BE2C (cell line): ENCODE measurements at regions not wholly inside any gene's neighbourhood (a gene's known extent, or its start where the extent isn't known, plus 50 kb on each side); places are given as distances from the start of the nearest gene placed in this dataset.
"Not testable (repeated sequence)": the region's sequence is repeated elsewhere in the genome, so short reads cannot be mapped to it uniquely, and the experiment has no call there.

Source experiments
- DNase-seq: peaks from one replicate; pipeline ENCODE4 v3.0.0-alpha.2; 2020
- H3K27me3 ChIP-seq: fragments of 250-450 bp; sonication (Bioruptor Pico); 2 replicates; pipeline ENCODE4 v1.5.1; 2020; ENCODE audit warnings: mild to moderate bottlenecking
- H3K36me3 ChIP-seq: fragments of 250-450 bp; sonication (Bioruptor Pico); 2 replicates; pipeline ENCODE4 v1.5.1; 2020; ENCODE audit warnings: mild to moderate bottlenecking
- H3K4me1 ChIP-seq: fragments of 250-450 bp; sonication (Bioruptor Pico); 2 replicates; pipeline ENCODE4 v1.5.1; 2020
- H3K4me3 ChIP-seq: 2 replicates; pipeline ENCODE4 v1.5.1; 2011; ENCODE audit warnings: low read depth, low read length
- H3K9me3 ChIP-seq: fragments of 250-450 bp; sonication (Bioruptor Pico); 2 replicates; pipeline ENCODE4 v1.5.1; 2020
- CTCF ChIP-seq: IDR thresholded peaks from 2 replicates; pipeline ENCODE4 v1.5.1; 2012; ENCODE audit warnings: mild to moderate bottlenecking, low read depth, low read length

GRCh38 chr19:33866696-33867095 is 70.0 kb downstream of the KCTD15 start:
- no peaks in the 10 kb centered on the region for H3K27me3 ChIP-seq
- no peaks in the 10 kb centered on the region for H3K4me1 ChIP-seq
- H3K9me3 ChIP-seq = no peaks in the 10 kb centered on the region
- DNase-seq = no peak
- no peak overlapping the region for H3K4me3 ChIP-seq
- no peak for TF ChIP-seq CTCF
- H3K36me3 ChIP-seq = no peaks in the 10 kb centered on the region

GRCh38 chr19:33868076-33868735 is 71.5 kb downstream of the KCTD15 start:
- Histone ChIP-seq H3K4me3 (peak overlapping the region; percentile 14; the same call in 1 of the 2 replicates), H3K36me3 (no peaks in the 10 kb centered on the region), H3K27me3 (no peaks in the 10 kb centered on the region), H3K9me3 (no peaks in the 10 kb centered on the region), H3K4me1 (no peaks in the 10 kb centered on the region)
- no peak for TF ChIP-seq CTCF
- DNase-seq = no peak

- DNase-seq = peak; percentile 48
- Histone ChIP-seq H3K27me3 (no peaks in the 10 kb centered on the region), H3K9me3 (no peaks in the 10 kb centered on the region), H3K36me3 (no peaks in the 10 kb centered on the region), H3K4me1 (no peaks in the 10 kb centered on the region), H3K4me3 (peak overlapping the region; percentile 14; the same call in 1 of the 2 replicates)
- TF ChIP-seq CTCF = no peak
Measured at GRCh38 chr19:33868788-33869412, 72.2 kb downstream of the KCTD15 start.

- H3K4me1 ChIP-seq = not testable (repeated sequence)
Measured at GRCh38 chr19:33870298-33870932, 73.7 kb downstream of the KCTD15 start.

GRCh38 chr19:33871605-33872004 is 74.9 kb downstream of the KCTD15 start:
- TF ChIP-seq CTCF = no peak
- no peaks in the 10 kb centered on the region for H3K27me3 ChIP-seq
- H3K9me3 ChIP-seq = no peaks in the 10 kb centered on the region
- H3K4me1 ChIP-seq = no peaks in the 10 kb centered on the region
- no peaks in the 10 kb centered on the region for H3K36me3 ChIP-seq
- DNase-seq = no peak
- H3K4me3 ChIP-seq = no peak overlapping the region

More at GRCh38 chr19:33870298-33870932, 73.7 kb downstream of the KCTD15 start:
- H3K27me3 ChIP-seq, H3K9me3 ChIP-seq, H3K4me3 ChIP-seq, DNase-seq, H3K36me3 ChIP-seq: not testable (repeated sequence)

- no peak for DNase-seq
- no peaks in the 10 kb centered on the region for H3K4me1 ChIP-seq
- H3K27me3 ChIP-seq = no peaks in the 10 kb centered on the region
- H3K4me3 ChIP-seq = no peak overlapping the region
- TF ChIP-seq CTCF = no peak
- no peaks in the 10 kb centered on the region for H3K36me3 ChIP-seq
- no peaks in the 10 kb centered on the region for H3K9me3 ChIP-seq
Measured at GRCh38 chr19:33872445-33873320, 76.0 kb downstream of the KCTD15 start.
